Liver (tissue), 8 donors: ENCODE measurements at regions not wholly inside any gene's neighbourhood (a gene's known extent, or its start where the extent isn't known, plus 50 kb on each side); places are given as distances from the start of the nearest gene placed in this dataset.

Experiments
- DNase-seq: peaks from one replicate; pipeline ENCODE4 v3.0.0-alpha.2; 2017; ENCODE audit warnings: low spot score
- H3K27ac ChIP-seq, 2 donors: one replicate each; pipeline ENCODE4 v1.7.0; 2013; ENCODE audit warnings: inconsistent platforms in 2 of 2, low read length in 2 of 2, control low read depth in 1 of 2, low read depth in 1 of 2, mild to moderate bottlenecking in 1 of 2
- H3K27me3 ChIP-seq, 4 donors: one replicate each; pipeline versions ENCODE4 v1.6.1 to v1.7.0; 2013; ENCODE audit warnings: low read length in 3 of 4, inconsistent platforms in 1 of 4, mild to moderate bottlenecking in 1 of 4, moderate library complexity in 1 of 4; ENCODE audit not compliant: control insufficient read depth in 4 of 4, insufficient read depth in 4 of 4
- H3K36me3 ChIP-seq, 4 donors: one replicate each; pipeline versions ENCODE4 v1.6.1 to v1.7.0; 2013; ENCODE audit warnings: low read length in 3 of 4, mild to moderate bottlenecking in 3 of 4, low read depth in 1 of 4, moderate library complexity in 1 of 4; ENCODE audit not compliant: control insufficient read depth in 4 of 4, insufficient read depth in 3 of 4
- H3K4me1 ChIP-seq, 4 donors: one replicate each; pipeline versions ENCODE4 v1.6.1 to v1.7.0; 2013; ENCODE audit warnings: low read length in 3 of 4, mild to moderate bottlenecking in 3 of 4, moderate library complexity in 1 of 4; ENCODE audit not compliant: control insufficient read depth in 4 of 4, insufficient read depth in 4 of 4
- H3K4me3 ChIP-seq, 3 donors: one replicate each; pipeline versions ENCODE4 v1.6.1 to v1.7.0; 2013; ENCODE audit warnings: low read length in 3 of 3, control low read depth in 1 of 3, low read depth in 1 of 3, mild to moderate bottlenecking in 1 of 3
- H3K9ac ChIP-seq, 2 donors: one replicate each; pipeline ENCODE4 v1.7.0; 2013; ENCODE audit warnings: low read length in 2 of 2, mild to moderate bottlenecking in 2 of 2, moderate library complexity in 2 of 2, control low read depth in 1 of 2, low read depth in 1 of 2
- H3K9me3 ChIP-seq, 4 donors: one replicate each; pipeline versions ENCODE4 v1.6.1 to v1.7.0; 2013; ENCODE audit warnings: low read length in 3 of 4; ENCODE audit not compliant: control insufficient read depth in 4 of 4
- ATF3 ChIP-seq: IDR thresholded peaks from 2 replicates; pipeline ENCODE4 v1.6.1; 2016; ENCODE audit warnings: antibody characterized with exemption
- CTCF ChIP-seq: fragments of 150-350 bp; IDR thresholded peaks from 2 replicates; pipeline ENCODE4 v1.5.1; 2017; ENCODE audit warnings: improper control_type of control experiment, low read depth, low read length; ENCODE audit not compliant: missing input control
- EGR1 ChIP-seq, 2 donors: IDR thresholded peaks; 2 replicates each; pipeline ENCODE4 v1.6.1; 2016 to 2018; ENCODE audit warnings: antibody characterized with exemption in 2 of 2, low read depth in 2 of 2
- FOXA1 ChIP-seq: IDR thresholded peaks from 2 replicates; pipeline ENCODE4 v1.6.1; 2016; ENCODE audit warnings: antibody characterized with exemption
- FOXA2 ChIP-seq: IDR thresholded peaks from 2 replicates; pipeline ENCODE4 v1.6.1; 2016; ENCODE audit warnings: antibody characterized with exemption
- GABPA ChIP-seq, 2 donors: IDR thresholded peaks in 1 of 2; conservative IDR thresholded peaks in 1 of 2; 2 replicates each; pipeline ENCODE4 v1.6.1; 2016; ENCODE audit warnings: antibody characterized with exemption in 2 of 2, mild to moderate bottlenecking in 1 of 2, moderate library complexity in 1 of 2
- HNF4A ChIP-seq, 2 donors: conservative IDR thresholded peaks; 2 replicates each; pipeline ENCODE4 v1.6.1; 2016; ENCODE audit warnings: antibody characterized with exemption in 2 of 2, mild to moderate bottlenecking in 2 of 2
- HNF4G ChIP-seq: IDR thresholded peaks from 2 replicates; pipeline ENCODE4 v1.6.1; 2016; ENCODE audit warnings: antibody characterized with exemption
- JUND ChIP-seq, 2 donors: IDR thresholded peaks; 2 replicates each; pipeline ENCODE4 v1.6.1; 2016; ENCODE audit warnings: antibody characterized with exemption in 2 of 2
- MAX ChIP-seq: IDR thresholded peaks from 2 replicates; pipeline ENCODE4 v1.6.1; 2016; ENCODE audit warnings: antibody characterized with exemption
- NR2F2 ChIP-seq: IDR thresholded peaks from 2 replicates; pipeline ENCODE4 v1.6.1; 2016; ENCODE audit warnings: antibody characterized with exemption
- RAD21 ChIP-seq, 2 donors: IDR thresholded peaks; 2 replicates each; pipeline ENCODE4 v1.6.1; 2016; ENCODE audit warnings: antibody characterized with exemption in 2 of 2, mild to moderate bottlenecking in 2 of 2
- RXRA ChIP-seq, 2 donors: IDR thresholded peaks; 2 replicates each; pipeline ENCODE4 v1.6.1; 2017 to 2018; ENCODE audit warnings: antibody characterized with exemption in 2 of 2, mild to moderate bottlenecking in 1 of 2
- SP1 ChIP-seq: IDR thresholded peaks from 2 replicates; pipeline ENCODE4 v1.6.1; 2018; ENCODE audit warnings: antibody characterized with exemption, mild to moderate bottlenecking
- TAF1 ChIP-seq: conservative IDR thresholded peaks from 2 replicates; pipeline ENCODE4 v1.6.1; 2016; ENCODE audit warnings: antibody characterized with exemption, mild to moderate bottlenecking
- YY1 ChIP-seq: IDR thresholded peaks from 2 replicates; pipeline ENCODE4 v1.6.1; 2016; ENCODE audit warnings: antibody characterized with exemption, mild to moderate bottlenecking
- ZBTB33 ChIP-seq: IDR thresholded peaks from 2 replicates; pipeline ENCODE4 v1.6.1; 2016; ENCODE audit warnings: antibody characterized with exemption
- WGBS: extraction: QIAGEN DNeasy Blood & Tissue Kit; methylation state at CpG from one replicate; pipeline ENCODE4 v1.1.7; 2013; 5-methylcytosine and 5-hydroxymethylcytosine counted together
- donor health status: healthy.
- donor health status: healthy.
- donor health status: healthy.
- donor health status: healthy.
- donor health status: healthy.

- Histone ChIP-seq H3K4me3 (no peak overlapping the region), H3K9ac (no peak overlapping the region), H3K36me3 (no peaks in the 10 kb centered on the region), H3K4me1 (no peaks in the 10 kb centered on the region), H3K27ac (no peak overlapping the region), H3K9me3 (no peaks in the 10 kb centered on the region), H3K27me3 (no peaks in the 10 kb centered on the region)
- DNase-seq, result no peak
- WGBS, result 90% methylated on average over 4 of the region's 4 CpGs
- TF ChIP-seq HNF4G (no peak), RXRA (IDR thresholded peaks at IDR 0.05) (no peak), JUND (IDR thresholded peaks at IDR 0.05) (no peak), TAF1 (no peak), EGR1 (IDR thresholded peaks at IDR 0.05; ENCODE audit: low read depth in 2 of 2) (no peak), RAD21 (IDR thresholded peaks at IDR 0.05) (no peak), FOXA2 (no peak), ATF3 (no peak)
Measured at GRCh38 chr2:201955702-201956141, 77.9 kb upstream of the FZD7 start.

GRCh38 chr2:201956361-201956760 is 77.3 kb upstream of the FZD7 start:
- TF ChIP-seq SP1 (no peak), TAF1 (no peak), HNF4A (conservative IDR thresholded peaks at IDR 0.05) (no peak), ATF3 (no peak), YY1 (no peak), RAD21 (IDR thresholded peaks at IDR 0.05) (no peak), JUND (IDR thresholded peaks at IDR 0.05) (no peak), NR2F2 (no peak), FOXA1 (no peak), MAX (no peak), FOXA2 (no peak), RXRA (IDR thresholded peaks at IDR 0.05) (no peak), CTCF (no peak), HNF4G (no peak), GABPA (IDR thresholded peaks at IDR 0.05 in 1 of 2, conservative IDR thresholded peaks at IDR 0.05 in 1 of 2) (no peak)
- 78% methylated on average over 7 of the region's 7 CpGs for WGBS

GRCh38 chr2:201957091-201957490 is 76.6 kb upstream of the FZD7 start:
- 88% methylated on average over 1 of the region's 1 CpG for WGBS
- H3K4me3 ChIP-seq, result no peak overlapping the region
- H3K27ac ChIP-seq, result no peak overlapping the region
- H3K36me3 ChIP-seq, result no peaks in the 10 kb centered on the region
- H3K4me1 ChIP-seq, result no peaks in the 10 kb centered on the region
- TF ChIP-seq MAX (no peak), RAD21 (IDR thresholded peaks at IDR 0.05) (no peak), RXRA (IDR thresholded peaks at IDR 0.05) (no peak), FOXA2 (no peak), HNF4G (no peak), CTCF (no peak), SP1 (no peak), ZBTB33 (no peak), YY1 (no peak), TAF1 (no peak), JUND (IDR thresholded peaks at IDR 0.05) (no peak), FOXA1 (no peak), NR2F2 (no peak), EGR1 (IDR thresholded peaks at IDR 0.05; ENCODE audit: low read depth in 2 of 2) (no peak)
- no peak for DNase-seq
- no peak overlapping the region for H3K9ac ChIP-seq
- no peaks in the 10 kb centered on the region for H3K9me3 ChIP-seq
- no peaks in the 10 kb centered on the region for H3K27me3 ChIP-seq

More at GRCh38 chr2:201956361-201956760, 77.3 kb upstream of the FZD7 start:
- H3K9ac ChIP-seq, result no peak overlapping the region
- no peaks in the 10 kb centered on the region for H3K36me3 ChIP-seq
- no peaks in the 10 kb centered on the region for H3K9me3 ChIP-seq
- H3K4me3 ChIP-seq, result no peak overlapping the region
- no peak overlapping the region for H3K27ac ChIP-seq
- no peaks in the 10 kb centered on the region for H3K27me3 ChIP-seq
- DNase-seq, result no peak
- no peaks in the 10 kb centered on the region for H3K4me1 ChIP-seq
